Globus pallidus (tissue), 1 donor: ENCODE measurements at regions not wholly inside any gene's neighbourhood (a gene's known extent, or its start where the extent isn't known, plus 50 kb on each side); places are given as distances from the start of the nearest gene placed in this dataset.
"Not testable (repeated sequence)": the region's sequence is repeated elsewhere in the genome, so short reads cannot be mapped to it uniquely, and the experiment has no call there.

Experiments used
- DNase-seq: peaks from one replicate; pipeline ENCODE4 v3.0.0-alpha.2; 2015; ENCODE audit warnings: low spot score

- DNase-seq: no peak
These were observed 458.6 kb upstream of the ATXN8OS start for GRCh38 chr13:69649063-69649392.

- no peak for DNase-seq
These were observed 459.1 kb upstream of the ATXN8OS start for GRCh38 chr13:69648340-69649062.

- no peak for DNase-seq
These were observed 463.2 kb upstream of the ATXN8OS start for GRCh38 chr13:69644447-69644846.

- DNase-seq: no peak
These were observed 465.9 kb upstream of the ATXN8OS start for GRCh38 chr13:69641773-69642172.

- no peak for DNase-seq
These were observed 474.6 kb upstream of the ATXN8OS start for GRCh38 chr13:69633044-69633443.

GRCh38 chr13:69623973-69624372 is 483.7 kb upstream of the ATXN8OS start:
- no peak for DNase-seq

- no peak for DNase-seq
These were observed 488.0 kb upstream of the ATXN8OS start for GRCh38 chr13:69619651-69620050.

GRCh38 chr13:69618838-69619237 is 488.8 kb upstream of the ATXN8OS start:
- no peak for DNase-seq

- no peak for DNase-seq
These were observed 489.2 kb upstream of the ATXN8OS start for GRCh38 chr13:69618393-69618792.

GRCh38 chr13:69617587-69617986 is 490.0 kb upstream of the ATXN8OS start:
- no peak for DNase-seq

GRCh38 chr13:69616396-69616795 is 491.2 kb upstream of the ATXN8OS start:
- no peak for DNase-seq

GRCh38 chr13:69615055-69615454 is 492.6 kb upstream of the ATXN8OS start:
- not testable (repeated sequence) for DNase-seq

GRCh38 chr13:69604698-69605097 is 502.9 kb upstream of the ATXN8OS start:
- no peak for DNase-seq

GRCh38 chr13:69603144-69603853 is 504.3 kb upstream of the ATXN8OS start:
- no peak for DNase-seq

GRCh38 chr13:69601661-69602060 is 506.0 kb upstream of the ATXN8OS start:
- no peak for DNase-seq

GRCh38 chr13:69600811-69601210 is 506.8 kb upstream of the ATXN8OS start:
- no peak for DNase-seq

- no peak for DNase-seq
These were observed 510.5 kb upstream of the ATXN8OS start for GRCh38 chr13:69597088-69597487.

- no peak for DNase-seq
These were observed 512.4 kb upstream of the ATXN8OS start for GRCh38 chr13:69595181-69595580.

- DNase-seq: no peak
These were observed 516.2 kb upstream of the ATXN8OS start for GRCh38 chr13:69591437-69591836.

GRCh38 chr13:69589531-69590235 is 517.9 kb upstream of the ATXN8OS start:
- DNase-seq: no peak

GRCh38 chr13:69585656-69586055 is 522.0 kb upstream of the ATXN8OS start:
- DNase-seq: no peak

- no peak for DNase-seq
These were observed 527.4 kb upstream of the ATXN8OS start for GRCh38 chr13:69580255-69580654.

- DNase-seq: no peak
These were observed 528.3 kb upstream of the ATXN8OS start for GRCh38 chr13:69579351-69579750.
